Esophagus squamous epithelium (tissue), 5 donors: ENCODE measurements at regions not wholly inside any gene's neighbourhood (a gene's known extent, or its start where the extent isn't known, plus 50 kb on each side); places are given as distances from the start of the nearest gene placed in this dataset.

ENCODE experiments used
- DNase-seq: peaks from one replicate; lab custom pipeline; 2025; lab: John Stamatoyannopoulos, UW
- H3K27ac ChIP-seq, 4 donors: fragments of 200-600 bp; sonication (generic); one replicate each; pipeline ENCODE4 v1.5.1; 2016 to 2019; ENCODE audit warnings: mild to moderate bottlenecking in 1 of 4
- H3K27me3 ChIP-seq, 4 donors: fragments of 200-600 bp; sonication (generic); 1 replicate in 3 of 4; 2 replicates in 1 of 4; pipeline versions ENCODE4 v1.5.1 to v1.6.0; 2017 to 2021; ENCODE audit warnings: antibody characterized with exemption in 1 of 4
- H3K36me3 ChIP-seq, 3 donors: fragments of 200-600 bp; sonication (generic); one replicate each; pipeline ENCODE4 v1.5.1; 2016 to 2019
- H3K4me1 ChIP-seq, 3 donors: fragments of 200-600 bp; sonication (generic); one replicate each; pipeline ENCODE4 v1.5.1; 2017 to 2019
- H3K4me3 ChIP-seq, 4 donors: fragments of 200-600 bp; sonication (generic); 1 replicate in 3 of 4; 2 replicates in 1 of 4; pipeline ENCODE4 v1.5.1; 2016 to 2019; ENCODE audit warnings: mild to moderate bottlenecking in 2 of 4, moderate library complexity in 1 of 4
- H3K9me3 ChIP-seq, 3 donors: fragments of 200-600 bp; sonication (generic); one replicate each; pipeline ENCODE4 v1.5.1; 2016 to 2019
- CTCF ChIP-seq, 6 experiments: fragments of 450-650 bp in 4 of 6; fragments of 200-600 bp in 2 of 6; sonication (generic) in 2 of 6; IDR thresholded peaks; one replicate each; pipeline ENCODE4 v1.5.1; 2016 to 2019; ENCODE audit warnings: antibody characterized with exemption in 6 of 6, mild to moderate bottlenecking in 4 of 6, moderate library complexity in 4 of 6
- POLR2A ChIP-seq, 4 donors: fragments of 450-650 bp; IDR thresholded peaks; one replicate each; pipeline ENCODE4 v1.6.1; 2017; ENCODE audit warnings: antibody characterized with exemption in 4 of 4, mild to moderate bottlenecking in 4 of 4, moderate library complexity in 3 of 4
- WGBS, 2 donors: methylation state at CpG; one replicate each; pipeline ENCODE4 v1.1.5; 2018; 5-methylcytosine and 5-hydroxymethylcytosine counted together
- intact Hi-C: fragments of 100-400 bp; cut with DNase I; formaldehyde crosslinking; loops from one replicate; pipeline ENCODE4 v1.15.0; 2022
- donor health status: DM: yes; HTN: yes; CAD: no.

GRCh38 chr6:23114812-23115504 lies 545.6 kb downstream of the HDGFL1 start:
- no peaks in the 10 kb centered on the region for H3K27me3 ChIP-seq
- no peak for DNase-seq
- no peaks in the 10 kb centered on the region for H3K4me1 ChIP-seq
- 48 to 66% methylated on average over 3 to 6 of the region's 6 CpGs for WGBS, 2 donors
- no peaks in the 10 kb centered on the region for H3K36me3 ChIP-seq
- H3K9me3 ChIP-seq, result peaks cover 0 to 23% (median 6%) of the 10 kb centered on the region in 3 donors
- H3K4me3 ChIP-seq, result no peak overlapping the region
- no peak overlapping the region for H3K27ac ChIP-seq
- TF ChIP-seq CTCF (IDR thresholded peaks at IDR 0.05), result no peak
- TF ChIP-seq POLR2A (IDR thresholded peaks at IDR 0.05), result no peak
- intact Hi-C loops, result no loop called here

- TF ChIP-seq POLR2A (IDR thresholded peaks at IDR 0.05), result no peak
- TF ChIP-seq CTCF (IDR thresholded peaks at IDR 0.05), result no peak
- Histone ChIP-seq H3K4me3 (no peak overlapping the region), H3K4me1 (no peaks in the 10 kb centered on the region), H3K27me3 (no peaks in the 10 kb centered on the region), H3K36me3 (no peaks in the 10 kb centered on the region), H3K9me3 (peaks cover 0 to 9% (median 4%) of the 10 kb centered on the region in 3 donors), H3K27ac (no peak overlapping the region)
- intact Hi-C loops, result no loop called here
- WGBS, 2 donors, result 67 to 76% methylated on average over 1 of the region's 1 CpG
- DNase-seq, result no peak
Observed at GRCh38 chr6:23137611-23138010, 568.2 kb downstream of the HDGFL1 start.

- peaks cover 0 to 9% (median 4%) of the 10 kb centered on the region in 3 donors for H3K9me3 ChIP-seq
- H3K4me1 ChIP-seq, result no peaks in the 10 kb centered on the region
- intact Hi-C loops, result no loop called here
Observed at GRCh38 chr6:23140871-23141270, 571.5 kb downstream of the HDGFL1 start.

GRCh38 chr6:23145781-23146180 lies 576.4 kb downstream of the HDGFL1 start:
- no peak overlapping the region for H3K4me3 ChIP-seq
- H3K9me3 ChIP-seq, result no peaks in the 10 kb centered on the region
- H3K27ac ChIP-seq, result no peak overlapping the region
- H3K27me3 ChIP-seq, result no peaks in the 10 kb centered on the region
- DNase-seq, result no peak
- TF ChIP-seq CTCF (IDR thresholded peaks at IDR 0.05) (no peak), POLR2A (IDR thresholded peaks at IDR 0.05) (no peak)
- H3K4me1 ChIP-seq, result no peaks in the 10 kb centered on the region
- H3K36me3 ChIP-seq, result no peaks in the 10 kb centered on the region
- WGBS, 2 donors, result 27 to 69% methylated on average over 2 of the region's 2 CpGs
- intact Hi-C loops, result no loop called here

More at GRCh38 chr6:23140871-23141270, 571.5 kb downstream of the HDGFL1 start:
- DNase-seq, result no peak
- no peak overlapping the region for H3K4me3 ChIP-seq
- H3K27ac ChIP-seq, result no peak overlapping the region
- no peaks in the 10 kb centered on the region for H3K36me3 ChIP-seq
- no peak for TF ChIP-seq POLR2A (IDR thresholded peaks at IDR 0.05)
- no peak for TF ChIP-seq CTCF (IDR thresholded peaks at IDR 0.05)
- H3K27me3 ChIP-seq, result no peaks in the 10 kb centered on the region

- intact Hi-C loops, result no loop called here
- H3K4me3 ChIP-seq, result no peak overlapping the region
- no peaks in the 10 kb centered on the region for H3K4me1 ChIP-seq
- no peaks in the 10 kb centered on the region for H3K36me3 ChIP-seq
- H3K27ac ChIP-seq, result no peak overlapping the region
- H3K9me3 ChIP-seq, result no peaks in the 10 kb centered on the region
- DNase-seq, result no peak
- TF ChIP-seq CTCF (IDR thresholded peaks at IDR 0.05), result no peak
- TF ChIP-seq POLR2A (IDR thresholded peaks at IDR 0.05), result no peak
- H3K27me3 ChIP-seq, result no peaks in the 10 kb centered on the region
Observed at GRCh38 chr6:23154159-23154558, 584.8 kb downstream of the HDGFL1 start.
